Ovary (tissue), 7 donors: ENCODE measurements at regions not wholly inside any gene's neighbourhood (a gene's known extent, or its start where the extent isn't known, plus 50 kb on each side); places are given as distances from the start of the nearest gene placed in this dataset.

Source experiments
- DNase-seq, 5 donors: peaks; one replicate each; pipeline ENCODE4 v3.0.0-alpha.2; 2019 to 2020
- H3K27ac ChIP-seq, 2 donors: fragments of 200-600 bp; one replicate each; pipeline versions ENCODE4 v1.5.1 to v1.8.0; 2019 to 2022
- H3K27me3 ChIP-seq: fragments of 200-600 bp; one replicate; pipeline ENCODE4 v1.8.0; 2022
- H3K36me3 ChIP-seq: fragments of 200-600 bp; sonication (generic); one replicate; pipeline ENCODE4 v1.5.1; 2019
- H3K4me1 ChIP-seq: one replicate; pipeline ENCODE4 v1.8.1; 2013; ENCODE audit warnings: mild to moderate bottlenecking, moderate library complexity; ENCODE audit not compliant: insufficient read depth
- H3K4me3 ChIP-seq: fragments of 200-600 bp; sonication (generic); one replicate; pipeline ENCODE4 v1.5.1; 2017
- H3K9me3 ChIP-seq, 2 donors: fragments of 200-600 bp in 1 of 2; sonication (generic) in 1 of 2; one replicate each; pipeline versions ENCODE4 v1.5.1 to v1.8.1; 2013 to 2019; ENCODE audit warnings: mild to moderate bottlenecking in 1 of 2, moderate library complexity in 1 of 2
- EP300 ChIP-seq: sonication (generic); formaldehyde crosslinking; IDR thresholded peaks from one replicate; pipeline ENCODE4 v1.6.1; 2017; ENCODE audit warnings: antibody characterized with exemption
- POLR2A ChIP-seq: fragments of 450-650 bp; IDR thresholded peaks from one replicate; pipeline ENCODE4 v1.6.1; 2017; ENCODE audit warnings: antibody characterized with exemption, mild to moderate bottlenecking, moderate library complexity
- WGBS, 3 donors: extraction: QIAGEN DNeasy Blood & Tissue Kit in 1 of 3; methylation state at CpG; one replicate each; pipeline versions ENCODE4 v1.1.5 to v1.1.7; 2013 to 2017; 5-methylcytosine and 5-hydroxymethylcytosine counted together
- intact Hi-C, 4 donors: fragments of 100-400 bp; cut with DNase I; formaldehyde crosslinking; loops; one replicate each; pipeline versions ENCODE4 v1.11.0 to v1.15.1; 2022 to 2023
- TF ChIP-seq, protein P1 (sequence below), 3 donors: fragments of 450-650 bp in 2 of 3; fragments of 200-600 bp in 1 of 3; IDR thresholded peaks; one replicate each; pipeline versions ENCODE4 v1.5.1 to v1.8.0; 2016 to 2022; ENCODE audit warnings: antibody characterized with exemption in 3 of 3, mild to moderate bottlenecking in 1 of 3
- donor health status: DM: no; HTN: no; CAD: no; lungs with moderate emphysema.
- donor health status: DM: no; HTN: no; CAD: no.
- donor health status: Bipolar disorder and iron deficiency.
- donor health status: DM: no; HTN: no; CAD: no.
- donor health status: DM: yes; HTN: yes; CAD: no.

DNA sequence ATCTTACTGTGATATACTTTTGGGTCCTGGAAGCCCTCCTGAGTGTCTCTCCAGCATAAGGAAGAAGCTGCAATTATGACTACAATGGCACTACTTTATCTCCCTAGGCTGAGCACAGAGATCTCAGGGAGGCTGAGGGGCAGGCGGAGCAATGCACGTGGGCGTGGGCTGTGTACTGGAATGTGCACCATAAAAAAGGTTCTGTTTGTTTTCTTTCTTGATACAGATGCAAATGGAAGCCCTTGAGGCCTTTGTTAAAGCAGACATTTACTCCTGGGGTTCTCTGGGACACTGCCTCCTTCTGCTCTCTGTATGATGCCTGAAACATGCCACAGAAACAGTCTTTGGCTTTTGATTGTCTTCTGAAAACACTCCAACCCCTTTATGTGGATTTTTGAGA, 79.1 kb upstream of the DLX2 start:
- intact Hi-C loops, result no loop called here
- TF ChIP-seq POLR2A (no peak), EP300 (no peak)
- TF ChIP-seq, protein P1, sequence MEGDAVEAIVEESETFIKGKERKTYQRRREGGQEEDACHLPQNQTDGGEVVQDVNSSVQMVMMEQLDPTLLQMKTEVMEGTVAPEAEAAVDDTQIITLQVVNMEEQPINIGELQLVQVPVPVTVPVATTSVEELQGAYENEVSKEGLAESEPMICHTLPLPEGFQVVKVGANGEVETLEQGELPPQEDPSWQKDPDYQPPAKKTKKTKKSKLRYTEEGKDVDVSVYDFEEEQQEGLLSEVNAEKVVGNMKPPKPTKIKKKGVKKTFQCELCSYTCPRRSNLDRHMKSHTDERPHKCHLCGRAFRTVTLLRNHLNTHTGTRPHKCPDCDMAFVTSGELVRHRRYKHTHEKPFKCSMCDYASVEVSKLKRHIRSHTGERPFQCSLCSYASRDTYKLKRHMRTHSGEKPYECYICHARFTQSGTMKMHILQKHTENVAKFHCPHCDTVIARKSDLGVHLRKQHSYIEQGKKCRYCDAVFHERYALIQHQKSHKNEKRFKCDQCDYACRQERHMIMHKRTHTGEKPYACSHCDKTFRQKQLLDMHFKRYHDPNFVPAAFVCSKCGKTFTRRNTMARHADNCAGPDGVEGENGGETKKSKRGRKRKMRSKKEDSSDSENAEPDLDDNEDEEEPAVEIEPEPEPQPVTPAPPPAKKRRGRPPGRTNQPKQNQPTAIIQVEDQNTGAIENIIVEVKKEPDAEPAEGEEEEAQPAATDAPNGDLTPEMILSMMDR (IDR thresholded peaks at IDR 0.05), result no peak
- H3K27me3 ChIP-seq, result no peaks in the 10 kb centered on the region
- no peak overlapping the region for H3K27ac ChIP-seq
- WGBS, 3 donors, result 56 to 65% (median 58%) methylated on average over 3 of the region's 3 CpGs
- no peaks in the 10 kb centered on the region for H3K36me3 ChIP-seq
- no peaks in the 10 kb centered on the region for H3K9me3 ChIP-seq
- DNase-seq, result no peak
- H3K4me3 ChIP-seq, result no peak overlapping the region
- no peaks in the 10 kb centered on the region for H3K4me1 ChIP-seq

DNA sequence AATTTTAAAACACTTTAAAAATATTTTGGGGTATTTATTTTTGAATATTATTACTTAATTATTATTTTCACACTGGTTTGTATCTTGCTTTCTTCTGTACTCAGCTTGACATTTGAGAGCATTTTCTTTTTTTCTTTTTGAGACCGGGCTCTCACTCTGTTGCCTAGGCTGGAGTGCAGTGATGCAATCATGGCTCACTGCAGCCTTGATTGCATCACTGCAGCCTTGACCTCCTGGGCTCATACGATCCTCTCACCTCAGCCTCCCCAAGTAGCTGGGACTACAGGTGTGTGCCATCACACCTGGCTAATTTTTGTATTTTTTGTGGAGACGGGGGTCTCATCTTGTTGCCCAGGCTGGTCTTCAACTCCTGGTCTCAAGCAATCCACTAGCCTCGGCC, 79.9 kb upstream of the DLX2 start:
- H3K27me3 ChIP-seq, result no peaks in the 10 kb centered on the region
- H3K4me3 ChIP-seq, result no peak overlapping the region
- TF ChIP-seq EP300 (no peak), POLR2A (no peak)
- TF ChIP-seq, protein P1 (IDR thresholded peaks at IDR 0.05), result no peak
- intact Hi-C loops, result no loop called here
- 89 to 93% (median 91%) methylated on average over 4 of the region's 4 CpGs for WGBS, 3 donors
- no peak overlapping the region for H3K27ac ChIP-seq
- H3K36me3 ChIP-seq, result no peaks in the 10 kb centered on the region
- H3K9me3 ChIP-seq, result no peaks in the 10 kb centered on the region
- no peak for DNase-seq
- no peaks in the 10 kb centered on the region for H3K4me1 ChIP-seq

DNA sequence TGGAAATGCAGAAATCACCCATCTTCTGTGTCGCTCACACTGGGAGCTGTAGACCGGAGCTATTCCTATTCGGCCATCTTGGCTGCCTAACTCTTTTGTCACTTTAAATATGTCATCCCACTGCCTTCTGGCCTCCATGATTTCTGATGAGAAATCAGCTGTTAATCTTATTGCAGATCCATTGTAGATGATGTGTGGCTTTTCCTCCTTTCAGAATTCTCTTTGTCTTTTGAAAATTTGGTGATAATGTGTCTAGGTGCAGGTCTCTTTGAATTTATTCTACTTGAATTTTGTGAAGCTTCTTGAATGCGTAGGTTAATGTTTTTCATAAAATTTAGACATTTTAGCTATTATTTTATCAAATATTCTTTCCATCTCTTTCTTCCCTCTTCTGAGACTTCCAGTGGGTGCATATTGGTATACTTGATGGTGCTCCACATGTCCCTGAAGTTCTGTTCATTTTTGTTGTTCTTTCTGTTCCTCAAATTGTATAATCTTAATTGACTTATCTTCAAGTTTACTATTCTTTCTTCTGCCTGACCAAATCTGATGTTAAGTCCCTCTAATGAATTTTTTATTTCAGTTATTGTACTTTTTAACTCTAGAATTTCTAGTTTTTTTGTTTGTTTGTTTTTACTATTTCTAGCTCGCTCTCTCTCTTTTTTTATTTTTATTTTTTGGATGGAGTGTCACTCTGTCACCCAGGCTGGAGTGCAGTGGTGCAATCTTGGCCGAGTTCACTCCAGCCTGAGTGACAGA, 90.8 kb upstream of the DLX2 start:
- Histone ChIP-seq H3K4me3 (no peak overlapping the region), H3K9me3 (no peaks in the 10 kb centered on the region), H3K36me3 (no peaks in the 10 kb centered on the region), H3K4me1 (no peaks in the 10 kb centered on the region), H3K27ac (no peak overlapping the region), H3K27me3 (no peaks in the 10 kb centered on the region)
- 81 to 94% (median 92%) methylated on average over 6 of the region's 6 CpGs for WGBS, 3 donors
- TF ChIP-seq POLR2A (no peak), EP300 (no peak)
- TF ChIP-seq, protein P1 (IDR thresholded peaks at IDR 0.05), result no peak
- DNase-seq, result no peak
- intact Hi-C loops, result no loop called here

DNA sequence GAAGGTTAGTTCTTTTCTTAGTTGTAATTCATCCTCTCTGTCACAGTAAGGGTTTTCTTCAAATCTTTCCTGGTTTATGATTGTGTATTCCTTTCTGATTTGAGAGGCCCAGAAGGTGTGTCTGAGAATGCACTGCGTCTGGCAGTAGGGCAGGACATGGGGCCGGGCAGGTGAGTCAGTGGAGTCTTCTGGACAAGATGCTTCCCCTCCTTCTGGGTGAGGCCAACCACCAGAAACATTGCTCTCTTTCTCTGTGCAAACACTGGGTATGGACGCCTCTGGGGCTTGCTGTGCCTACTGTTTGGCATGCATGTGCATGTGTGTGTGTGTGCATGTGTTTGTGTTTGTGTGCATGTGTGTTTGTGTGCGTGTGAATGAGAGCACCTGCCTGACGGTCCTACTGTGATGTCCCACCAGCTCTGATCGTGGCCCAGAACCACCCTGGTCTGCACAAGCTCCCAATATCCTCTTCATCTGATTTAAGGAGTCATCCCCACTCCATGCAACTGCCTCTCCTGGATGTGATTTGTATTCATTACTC, 93.2 kb upstream of the DLX2 start:
- Histone ChIP-seq H3K27me3 (no peaks in the 10 kb centered on the region), H3K36me3 (no peaks in the 10 kb centered on the region), H3K4me1 (no peaks in the 10 kb centered on the region), H3K9me3 (no peaks in the 10 kb centered on the region), H3K4me3 (no peak overlapping the region), H3K27ac (no peak overlapping the region)
- TF ChIP-seq, protein P1 (IDR thresholded peaks at IDR 0.05), result no peak
- TF ChIP-seq POLR2A, result no peak
- no peak for TF ChIP-seq EP300
- no peak for DNase-seq
- WGBS, 3 donors, result 81 to 85% (median 85%) methylated on average over 6 of the region's 6 CpGs
- intact Hi-C loops, result no loop called here
